Activated B cell treated with CpG ODN at 0.5 μM for 24 hours (primary cell): ENCODE measurements at regions not wholly inside any gene's neighbourhood (a gene's known extent, or its start where the extent isn't known, plus 50 kb on each side); places are given as distances from the start of the nearest gene placed in this dataset.

Source experiments
- ATAC-seq: fragments of 200-7000 bp; cut with Tn5 transposase; one replicate; pipeline ENCODE4 v1.10.0; 2021; ENCODE audit warnings: low read depth, mild to moderate bottlenecking, moderate library complexity
- CTCF ChIA-PET: fragments of 350-600 bp; sonication (Branson Sonifier 250); formaldehyde crosslinking; loops from one replicate; lab custom pipeline; 2021; ENCODE audit warnings: antibody characterized with exemption; lab: Charles Lee
- POLR2A ChIA-PET: fragments of 350-600 bp; sonication (Branson Sonifier 250); formaldehyde crosslinking; loops from one replicate; lab custom pipeline; 2021; ENCODE audit warnings: antibody characterized with exemption; lab: Charles Lee
- DNase-seq: peaks from one replicate; pipeline ENCODE4 v3.0.0; 2022
- H3K27ac Mint-ChIP-seq: one replicate; pipeline ENCODE4 v1.8.0; 2020; ENCODE audit warnings: mixed read lengths
- H3K27me3 Mint-ChIP-seq: one replicate; pipeline ENCODE4 v1.8.0; 2021; ENCODE audit warnings: mixed read lengths
- H3K36me3 Mint-ChIP-seq: one replicate; pipeline ENCODE4 v1.8.0; 2021; ENCODE audit warnings: low read depth, mixed read lengths
- H3K4me1 Mint-ChIP-seq: one replicate; pipeline ENCODE4 v1.8.0; 2021; ENCODE audit warnings: mixed read lengths
- H3K4me3 Mint-ChIP-seq: one replicate; pipeline ENCODE4 v1.8.0; 2020; ENCODE audit warnings: mild to moderate bottlenecking, mixed read lengths
- H3K9me3 Mint-ChIP-seq: one replicate; pipeline ENCODE4 v1.8.0; 2020; ENCODE audit warnings: mixed read lengths
- intact Hi-C: fragments of 100-400 bp; cut with micrococcal nuclease; formaldehyde crosslinking; loops from one replicate; pipeline ENCODE4 v1.15.1; 2024
- TF ChIP-seq, protein P1 (sequence below): fragments of 200-600 bp; IDR thresholded peaks from one replicate; pipeline ENCODE4 v1.8.0; 2022; ENCODE audit warnings: antibody characterized with exemption, mild to moderate bottlenecking

- DNase-seq (no peak), ATAC-seq (no peak)
- ChIA-PET CTCF (no interaction called here), POLR2A (no interaction called here)
- Mint-ChIP-seq H3K27me3 (peaks cover 9% of the 10 kb centered on the region), H3K36me3 (no peaks in the 10 kb centered on the region), H3K27ac (no peak overlapping the region), H3K4me1 (no peaks in the 10 kb centered on the region), H3K9me3 (peaks cover 5% of the 10 kb centered on the region), H3K4me3 (no peak overlapping the region)
- intact Hi-C loops = no loop called here
- TF ChIP-seq, protein P1, sequence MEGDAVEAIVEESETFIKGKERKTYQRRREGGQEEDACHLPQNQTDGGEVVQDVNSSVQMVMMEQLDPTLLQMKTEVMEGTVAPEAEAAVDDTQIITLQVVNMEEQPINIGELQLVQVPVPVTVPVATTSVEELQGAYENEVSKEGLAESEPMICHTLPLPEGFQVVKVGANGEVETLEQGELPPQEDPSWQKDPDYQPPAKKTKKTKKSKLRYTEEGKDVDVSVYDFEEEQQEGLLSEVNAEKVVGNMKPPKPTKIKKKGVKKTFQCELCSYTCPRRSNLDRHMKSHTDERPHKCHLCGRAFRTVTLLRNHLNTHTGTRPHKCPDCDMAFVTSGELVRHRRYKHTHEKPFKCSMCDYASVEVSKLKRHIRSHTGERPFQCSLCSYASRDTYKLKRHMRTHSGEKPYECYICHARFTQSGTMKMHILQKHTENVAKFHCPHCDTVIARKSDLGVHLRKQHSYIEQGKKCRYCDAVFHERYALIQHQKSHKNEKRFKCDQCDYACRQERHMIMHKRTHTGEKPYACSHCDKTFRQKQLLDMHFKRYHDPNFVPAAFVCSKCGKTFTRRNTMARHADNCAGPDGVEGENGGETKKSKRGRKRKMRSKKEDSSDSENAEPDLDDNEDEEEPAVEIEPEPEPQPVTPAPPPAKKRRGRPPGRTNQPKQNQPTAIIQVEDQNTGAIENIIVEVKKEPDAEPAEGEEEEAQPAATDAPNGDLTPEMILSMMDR = no peak
Observed at GRCh38 chr4:145381163-145381562, 100.5 kb upstream of the SMAD1 start.

DNA sequence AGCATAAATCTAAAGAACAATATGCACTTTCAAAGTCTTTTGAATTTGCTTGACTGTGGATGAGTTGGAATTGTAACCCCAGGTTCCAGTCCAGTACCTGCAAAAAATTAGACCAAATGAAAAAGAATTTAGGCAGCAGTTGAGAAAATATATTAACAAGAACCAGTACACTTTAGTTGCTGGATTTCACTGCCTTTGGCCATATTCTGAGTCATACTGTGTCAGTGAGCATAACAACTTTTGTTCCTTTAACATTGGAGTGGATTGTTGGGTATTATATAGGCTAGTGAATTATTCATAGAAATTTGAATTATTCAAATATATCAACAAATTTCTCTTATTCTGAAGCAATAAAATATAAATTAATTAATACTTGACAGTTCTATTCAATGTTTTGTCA, 101.5 kb upstream of the SMAD1 start:
- ChIA-PET POLR2A (no interaction called here), CTCF (no interaction called here)
- ATAC-seq (no peak), DNase-seq (no peak)
- TF ChIP-seq, protein P1 = no peak
- no peak overlapping the region for H3K27ac Mint-ChIP-seq
- H3K4me3 Mint-ChIP-seq = no peak overlapping the region
- peaks cover 5% of the 10 kb centered on the region for H3K27me3 Mint-ChIP-seq
- H3K4me1 Mint-ChIP-seq = no peaks in the 10 kb centered on the region
- H3K36me3 Mint-ChIP-seq = no peaks in the 10 kb centered on the region
- intact Hi-C loops = no loop called here
- peaks cover under 1% of the 10 kb centered on the region for H3K9me3 Mint-ChIP-seq

GRCh38 chr4:145375416-145375815, 106.2 kb upstream of the SMAD1 start:
- Mint-ChIP-seq H3K27ac (no peak overlapping the region), H3K9me3 (no peaks in the 10 kb centered on the region), H3K4me3 (no peak overlapping the region), H3K4me1 (no peaks in the 10 kb centered on the region), H3K36me3 (no peaks in the 10 kb centered on the region), H3K27me3 (no peaks in the 10 kb centered on the region)
- intact Hi-C loops = no loop called here
- ChIA-PET CTCF (no interaction called here), POLR2A (no interaction called here)
- DNase-seq = no peak
- ATAC-seq = no peak
- TF ChIP-seq, protein P1 = no peak

GRCh38 chr4:145352438-145353145, 129.1 kb upstream of the SMAD1 start:
- no peak overlapping the region for H3K27ac Mint-ChIP-seq
- CTCF ChIA-PET = no interaction called here
- H3K4me3 Mint-ChIP-seq = no peak overlapping the region
- ATAC-seq (no peak), DNase-seq (no peak)
- POLR2A ChIA-PET = interaction anchor here (0.5 kb wide), 1 partner anchor 104 kb away, joined by 3 read pairs; no protein-coding TSS in a partner anchor
- peaks cover 3% of the 10 kb centered on the region for H3K9me3 Mint-ChIP-seq
- peaks cover 2% of the 10 kb centered on the region for H3K27me3 Mint-ChIP-seq
- no peaks in the 10 kb centered on the region for H3K4me1 Mint-ChIP-seq
- intact Hi-C loops = no loop called here
- no peaks in the 10 kb centered on the region for H3K36me3 Mint-ChIP-seq
- TF ChIP-seq, protein P1 = no peak

GRCh38 chr4:145351922-145352321, 129.7 kb upstream of the SMAD1 start:
- TF ChIP-seq, protein P1 = no peak
- H3K9me3 Mint-ChIP-seq = peaks cover 1% of the 10 kb centered on the region
- H3K36me3 Mint-ChIP-seq = no peaks in the 10 kb centered on the region
- DNase-seq = no peak
- H3K27me3 Mint-ChIP-seq = peaks cover 2% of the 10 kb centered on the region
- no peak overlapping the region for H3K27ac Mint-ChIP-seq
- ATAC-seq = no peak
- POLR2A ChIA-PET = interaction anchor here (0.5 kb wide), 1 partner anchor 105 kb away, joined by 3 read pairs; no protein-coding TSS in a partner anchor
- CTCF ChIA-PET = no interaction called here
- no peak overlapping the region for H3K4me3 Mint-ChIP-seq
- intact Hi-C loops = no loop called here
- no peaks in the 10 kb centered on the region for H3K4me1 Mint-ChIP-seq
